Stimulated activated CD8-positive, alpha-beta memory T cell treated with anti-CD3 and anti-CD28 coated beads, Interleukin-7, amount 100 ng/mL, for 48 hours (primary cell): ENCODE measurements at regions not wholly inside any gene's neighbourhood (a gene's known extent, or its start where the extent isn't known, plus 50 kb on each side); places are given as distances from the start of the nearest gene placed in this dataset.

Experiments used
- DNase-seq, 2 donors: peaks; one replicate each; pipeline ENCODE4 v3.0.0-alpha.2; 2020; ENCODE audit warnings: low read depth in 1 of 2; ENCODE audit errors: extremely low read depth in 1 of 2

- DNase-seq: no peak
Measured at GRCh38 chr7:106606120-106606519, 54.8 kb downstream of the CCDC71L start.

GRCh38 chr7:106604971-106605370 is 56.0 kb downstream of the CCDC71L start:
- no peak for DNase-seq

- no peak for DNase-seq
Measured at GRCh38 chr7:106604303-106604924, 56.5 kb downstream of the CCDC71L start.

- DNase-seq: no peak
Measured at GRCh38 chr7:106603346-106603745, 57.6 kb downstream of the CCDC71L start.

DNA sequence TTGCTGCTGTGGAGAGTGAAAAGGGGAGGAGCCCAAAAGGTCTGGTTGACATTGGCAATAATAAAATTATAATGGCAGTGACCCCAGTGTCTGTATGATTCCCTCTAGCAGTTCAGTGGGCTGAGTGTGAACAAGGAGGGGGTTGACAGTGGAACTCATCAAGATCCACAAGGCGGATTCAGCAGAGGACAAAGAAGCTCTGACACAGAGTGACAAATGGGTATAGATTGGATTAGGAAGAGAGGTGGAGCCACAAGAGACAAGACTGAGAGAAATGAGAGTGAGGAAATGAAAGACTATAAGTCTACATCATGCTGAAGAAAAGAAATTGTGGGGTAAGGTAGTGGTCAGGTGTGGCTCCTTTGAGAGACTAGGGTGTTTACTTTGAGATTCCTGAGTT is 58.9 kb downstream of the CCDC71L start:
- DNase-seq: no peak

DNA sequence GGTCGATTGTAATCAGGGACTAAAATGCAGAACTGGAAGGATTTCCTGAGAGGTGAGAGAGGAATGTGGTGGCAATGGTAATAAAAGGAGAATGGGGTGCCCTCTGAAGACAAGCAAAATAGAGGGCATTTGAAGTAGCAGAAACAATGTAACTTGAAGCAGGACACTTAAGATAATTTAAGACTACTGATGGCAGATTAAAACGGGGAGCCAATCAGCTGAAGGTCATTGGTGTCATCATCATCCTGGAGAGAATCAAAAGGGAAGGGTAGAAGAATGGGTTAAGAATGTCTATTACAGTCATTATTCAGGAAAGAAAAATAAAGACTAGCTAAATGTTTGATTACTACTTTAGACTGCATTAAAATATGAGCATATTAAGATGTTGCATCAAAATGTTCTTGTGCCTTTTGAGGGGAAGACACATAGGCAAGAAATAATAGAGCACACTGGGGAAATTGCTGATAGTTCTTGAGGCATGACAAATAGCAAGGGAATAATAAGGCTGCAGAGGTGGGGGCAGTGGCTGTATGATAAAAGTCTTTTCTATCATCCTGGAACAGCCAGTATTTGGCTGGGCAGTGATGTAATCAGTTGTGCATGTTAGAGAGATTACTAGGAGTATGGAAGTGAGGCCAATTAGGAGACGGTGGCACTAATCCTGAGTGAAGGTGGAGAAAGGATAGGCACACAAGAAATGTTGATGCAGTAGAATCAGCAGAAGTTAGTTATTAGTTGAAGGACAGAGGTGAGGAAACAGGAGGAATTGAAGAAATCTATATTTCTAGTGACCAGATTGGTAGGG is 60.2 kb downstream of the CCDC71L start:
- no peak for DNase-seq

- DNase-seq: no peak
Measured at GRCh38 chr7:106599343-106599698, 61.6 kb downstream of the CCDC71L start.

DNA sequence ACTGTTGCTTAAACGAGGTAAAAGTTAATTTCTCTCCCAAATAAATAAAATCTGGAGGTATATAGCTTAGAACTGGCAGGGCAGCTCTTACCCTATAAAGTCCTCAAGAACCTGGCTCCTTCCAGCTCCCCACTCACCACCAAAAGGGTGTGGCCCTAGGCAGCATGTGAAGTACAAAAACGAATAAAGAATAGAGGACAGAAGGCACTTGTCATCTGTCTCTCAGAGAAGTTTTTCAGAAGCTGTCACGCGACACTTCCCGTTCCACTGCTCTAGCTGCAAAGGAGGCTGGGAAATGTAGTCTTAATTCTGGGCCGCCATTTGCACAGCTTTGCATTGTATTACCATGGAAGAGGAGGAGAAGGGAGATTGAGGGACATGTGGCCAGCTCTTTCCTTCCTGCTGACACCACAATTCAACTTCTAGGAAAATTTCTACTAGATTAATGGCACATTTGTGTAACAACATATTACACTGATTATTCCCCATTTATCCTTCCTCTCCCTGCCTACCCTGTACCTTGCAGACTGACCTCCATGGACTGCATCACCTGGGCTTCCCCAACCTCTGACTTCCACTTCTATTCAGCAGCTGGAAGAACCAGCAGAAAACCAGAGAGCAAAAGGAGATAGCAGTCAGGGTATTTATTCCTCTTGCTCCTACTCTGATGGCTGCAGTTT is 62.2 kb downstream of the CCDC71L start:
- DNase-seq: peak; percentile 33 to 44

GRCh38 chr7:106597751-106598546 is 63.0 kb downstream of the CCDC71L start:
- no peak for DNase-seq

DNA sequence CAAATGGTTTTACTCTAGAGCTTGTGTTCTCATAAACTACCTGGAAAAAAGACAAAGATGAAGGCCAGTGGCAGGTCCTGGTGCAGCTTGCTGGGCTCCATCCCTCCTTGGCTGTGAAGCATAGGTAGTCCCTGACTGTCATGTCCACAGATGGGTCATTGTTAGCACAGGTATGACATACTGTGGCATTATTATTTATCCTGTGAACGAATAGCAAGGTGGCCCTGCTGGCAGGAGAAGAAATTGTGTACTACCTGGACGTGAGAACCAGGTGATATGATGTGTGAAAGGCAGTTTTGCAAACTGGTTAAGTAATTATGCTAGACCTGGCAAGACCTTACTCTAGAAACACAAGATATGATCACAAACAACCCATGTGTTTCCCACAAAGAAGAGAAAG is 63.9 kb downstream of the CCDC71L start:
- no peak for DNase-seq

- no peak for DNase-seq
Measured at GRCh38 chr7:106595922-106596321, 65.0 kb downstream of the CCDC71L start.

- no peak for DNase-seq
Measured at GRCh38 chr7:106593028-106593417, 67.9 kb downstream of the CCDC71L start.

- no peak for DNase-seq
Measured at GRCh38 chr7:106592282-106593027, 68.5 kb downstream of the CCDC71L start.

DNA sequence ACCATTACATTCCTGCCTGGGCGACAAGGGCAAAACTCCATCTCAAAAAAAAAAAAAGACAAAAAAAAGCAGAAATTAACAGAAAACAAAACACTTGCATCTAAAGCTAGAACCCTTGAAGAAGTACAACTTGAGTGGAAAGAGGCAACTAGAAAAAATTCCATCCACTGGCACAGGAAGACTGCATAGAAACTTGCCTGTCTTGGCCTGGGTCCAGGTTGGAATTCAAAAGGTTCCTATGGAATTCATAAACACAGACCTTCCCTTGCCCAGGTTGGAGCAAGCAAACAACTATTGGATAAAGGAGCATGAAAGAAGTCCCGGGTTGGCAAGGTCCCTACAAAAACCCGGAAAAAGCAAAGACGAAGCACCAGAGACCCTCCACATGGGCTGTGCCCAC is 69.8 kb downstream of the CCDC71L start:
- no peak for DNase-seq

DNA sequence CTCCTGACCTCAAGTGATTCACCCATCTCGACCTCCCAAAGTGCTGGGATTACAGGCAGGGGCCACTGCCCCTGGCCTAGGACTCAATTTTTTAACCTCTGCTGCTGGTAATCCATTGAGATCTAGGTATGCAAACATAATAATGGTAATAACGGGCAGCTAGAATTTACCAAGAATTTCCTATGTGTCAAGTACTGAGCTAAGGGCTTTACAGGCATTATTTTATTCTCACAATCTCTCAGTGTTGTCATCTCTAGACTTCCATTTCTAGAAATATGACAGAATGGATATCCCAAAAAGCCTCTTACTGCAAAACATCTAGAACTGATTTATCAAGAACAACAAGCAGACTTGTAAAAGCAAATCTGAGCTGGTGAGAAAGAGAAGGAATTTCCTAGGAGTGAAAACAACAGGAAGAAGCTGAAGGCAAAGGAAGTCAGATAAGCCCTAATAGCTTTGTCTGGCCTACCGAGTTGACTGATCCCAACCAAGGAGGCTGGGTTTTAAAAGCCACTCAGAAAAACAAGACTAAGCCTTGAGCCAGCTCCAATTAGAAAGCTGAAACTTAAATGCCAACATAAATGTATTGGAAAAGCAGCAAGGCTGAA is 70.6 kb downstream of the CCDC71L start:
- DNase-seq: no peak

- no peak for DNase-seq
Measured at GRCh38 chr7:106589198-106589879, 71.6 kb downstream of the CCDC71L start.

GRCh38 chr7:106588422-106589197 is 72.3 kb downstream of the CCDC71L start:
- no peak for DNase-seq

DNA sequence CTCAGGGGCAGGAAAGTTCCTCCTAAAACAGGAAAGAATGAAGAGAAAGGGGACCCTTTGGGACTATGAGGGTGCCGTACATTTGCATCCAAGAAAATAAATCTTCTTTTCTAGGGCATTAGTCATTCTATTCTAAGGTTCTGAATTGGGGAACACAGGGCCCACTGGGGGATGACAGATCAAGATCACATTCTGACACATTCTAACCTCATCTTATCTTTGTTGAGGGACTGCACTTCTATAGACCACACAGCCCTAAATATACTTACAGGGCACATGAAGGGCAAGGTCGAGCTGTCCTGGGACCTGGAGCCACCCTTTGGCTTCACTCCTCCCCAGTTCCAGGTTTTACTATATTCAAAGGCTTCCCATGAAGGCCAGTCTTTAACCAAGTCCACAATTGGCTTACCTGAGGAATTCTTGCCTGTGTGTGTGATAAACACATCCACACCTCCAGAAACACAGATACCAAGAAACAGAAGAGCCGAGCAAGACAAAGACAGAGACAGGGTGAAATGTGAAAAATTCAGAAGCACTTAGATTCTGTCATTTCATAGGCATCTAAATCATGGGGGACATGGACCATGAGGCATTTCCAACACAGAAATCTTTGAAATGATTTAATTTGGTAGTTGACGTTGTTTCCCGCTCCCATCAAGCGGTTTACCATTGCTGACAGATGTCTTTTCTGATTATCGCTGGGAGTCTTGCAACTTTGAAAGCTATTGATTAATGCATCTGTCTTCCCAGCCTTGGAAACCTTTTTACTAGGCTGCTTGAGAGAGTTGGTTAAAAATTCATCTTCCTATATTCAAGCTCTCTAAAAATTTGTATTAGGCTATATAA is 75.8 kb downstream of the CCDC71L start:
- DNase-seq: no peak
